ENCODE measurements at regions not wholly inside any gene's neighbourhood (a gene's known extent, or its start where the extent isn't known, plus 50 kb on each side); places are given as distances from the start of the nearest gene placed in this dataset.

DNA sequence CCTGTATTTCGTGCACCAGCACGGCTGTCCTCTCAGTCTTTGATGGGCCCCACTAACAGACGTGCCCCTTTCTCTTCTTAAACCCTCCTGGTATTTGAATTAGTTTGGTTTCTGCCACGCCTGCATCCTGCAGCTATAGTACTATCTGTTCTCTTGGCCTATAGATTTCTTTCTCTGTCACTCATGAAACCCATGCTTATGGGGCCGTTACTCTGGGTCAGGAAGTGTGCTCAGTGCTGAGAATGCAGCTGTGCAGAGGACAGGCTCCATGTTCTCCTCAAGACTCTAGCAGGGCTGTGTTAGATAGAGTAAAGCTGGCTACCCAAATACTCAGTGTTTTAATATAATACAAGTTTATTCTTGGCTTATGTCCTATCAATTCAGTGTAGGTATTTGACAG is 180.0 kb downstream of the INSIG2 start:
- no peak overlapping the region for H3K9ac ChIP-seq (ENCODE audit: low read length)
- H3K27ac ChIP-seq (ENCODE audit: low read depth, low read length), result no peak overlapping the region
- H3K4me3 ChIP-seq (ENCODE audit: low read length), result no peak overlapping the region
- H3K4me1 ChIP-seq (ENCODE audit: control insufficient read depth, insufficient read depth, low read length), result no peaks in the 10 kb centered on the region
- H3K27me3 ChIP-seq (ENCODE audit: control insufficient read depth, insufficient read depth, low read length), result no peaks in the 10 kb centered on the region
- H3K36me3 ChIP-seq (ENCODE audit: control insufficient read depth, insufficient read depth, low read length), result no peaks in the 10 kb centered on the region

- Histone ChIP-seq H3K36me3 (ENCODE audit: control insufficient read depth, insufficient read depth, low read length) (no peaks in the 10 kb centered on the region), H3K4me1 (ENCODE audit: control insufficient read depth, insufficient read depth, low read length) (no peaks in the 10 kb centered on the region), H3K27ac (ENCODE audit: low read depth, low read length) (no peak overlapping the region), H3K27me3 (ENCODE audit: control insufficient read depth, insufficient read depth, low read length) (no peaks in the 10 kb centered on the region), H3K4me3 (ENCODE audit: low read length) (no peak overlapping the region), H3K9ac (ENCODE audit: low read length) (no peak overlapping the region)
Measured at GRCh38 chr2:118265873-118266455, 177.7 kb downstream of the INSIG2 start.

GRCh38 chr2:118264232-118264990 is 176.1 kb downstream of the INSIG2 start:
- Histone ChIP-seq H3K27me3 (ENCODE audit: control insufficient read depth, insufficient read depth, low read length) (no peaks in the 10 kb centered on the region), H3K4me3 (ENCODE audit: low read length) (no peak overlapping the region)

GRCh38 chr2:118257696-118258095 is 169.4 kb downstream of the INSIG2 start:
- H3K9ac ChIP-seq (ENCODE audit: low read length), result no peak overlapping the region
- no peak overlapping the region for H3K4me3 ChIP-seq (ENCODE audit: low read length)
- H3K27me3 ChIP-seq (ENCODE audit: control insufficient read depth, insufficient read depth, low read length), result no peaks in the 10 kb centered on the region
- no peaks in the 10 kb centered on the region for H3K36me3 ChIP-seq (ENCODE audit: control insufficient read depth, insufficient read depth, low read length)
- no peaks in the 10 kb centered on the region for H3K4me1 ChIP-seq (ENCODE audit: control insufficient read depth, insufficient read depth, low read length)
- H3K27ac ChIP-seq (ENCODE audit: low read depth, low read length), result no peak overlapping the region

More at GRCh38 chr2:118264232-118264990, 176.1 kb downstream of the INSIG2 start:
- H3K27ac ChIP-seq (ENCODE audit: low read depth, low read length), result no peak overlapping the region
- no peaks in the 10 kb centered on the region for H3K36me3 ChIP-seq (ENCODE audit: control insufficient read depth, insufficient read depth, low read length)
- no peak overlapping the region for H3K9ac ChIP-seq (ENCODE audit: low read length)
- no peaks in the 10 kb centered on the region for H3K4me1 ChIP-seq (ENCODE audit: control insufficient read depth, insufficient read depth, low read length)

GRCh38 chr2:118255771-118256372 is 167.6 kb downstream of the INSIG2 start:
- H3K9ac ChIP-seq (ENCODE audit: low read length), result no peak overlapping the region
- H3K4me1 ChIP-seq (ENCODE audit: control insufficient read depth, insufficient read depth, low read length), result no peaks in the 10 kb centered on the region
- H3K4me3 ChIP-seq (ENCODE audit: low read length), result no peak overlapping the region
- no peak overlapping the region for H3K27ac ChIP-seq (ENCODE audit: low read depth, low read length)
- no peaks in the 10 kb centered on the region for H3K27me3 ChIP-seq (ENCODE audit: control insufficient read depth, insufficient read depth, low read length)
- H3K36me3 ChIP-seq (ENCODE audit: control insufficient read depth, insufficient read depth, low read length), result no peaks in the 10 kb centered on the region

DNA sequence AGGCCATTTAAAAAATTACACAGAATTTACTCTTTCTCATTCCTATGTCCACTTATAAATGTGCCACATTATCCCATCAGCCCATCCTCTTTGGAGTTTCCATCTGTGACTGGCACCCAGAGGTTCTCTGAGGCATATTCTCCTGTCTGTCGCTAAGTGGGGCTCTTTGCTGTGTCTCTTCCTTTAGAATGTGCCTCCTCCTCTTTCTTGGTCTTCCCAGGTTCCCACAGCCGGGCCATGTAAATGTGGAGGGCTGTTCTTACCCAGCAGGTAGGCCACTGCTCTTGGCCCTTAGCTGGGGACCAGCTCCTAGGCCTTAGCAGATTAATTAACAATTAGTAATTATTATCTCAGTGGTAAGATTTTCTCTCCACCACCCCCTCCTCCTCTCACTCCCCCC is 167.0 kb downstream of the INSIG2 start:
- H3K9ac ChIP-seq (ENCODE audit: low read length), result no peak overlapping the region
- H3K4me3 ChIP-seq (ENCODE audit: low read length), result no peak overlapping the region
- no peaks in the 10 kb centered on the region for H3K4me1 ChIP-seq (ENCODE audit: control insufficient read depth, insufficient read depth, low read length)
- no peaks in the 10 kb centered on the region for H3K27me3 ChIP-seq (ENCODE audit: control insufficient read depth, insufficient read depth, low read length)
- H3K27ac ChIP-seq (ENCODE audit: low read depth, low read length), result no peak overlapping the region
- H3K36me3 ChIP-seq (ENCODE audit: control insufficient read depth, insufficient read depth, low read length), result no peaks in the 10 kb centered on the region

GRCh38 chr2:118254116-118254515 is 165.8 kb downstream of the INSIG2 start:
- H3K9ac ChIP-seq (ENCODE audit: low read length), result no peak overlapping the region
- H3K27me3 ChIP-seq (ENCODE audit: control insufficient read depth, insufficient read depth, low read length), result no peaks in the 10 kb centered on the region
- H3K27ac ChIP-seq (ENCODE audit: low read depth, low read length), result no peak overlapping the region
- no peaks in the 10 kb centered on the region for H3K36me3 ChIP-seq (ENCODE audit: control insufficient read depth, insufficient read depth, low read length)
- no peak overlapping the region for H3K4me3 ChIP-seq (ENCODE audit: low read length)
- no peaks in the 10 kb centered on the region for H3K4me1 ChIP-seq (ENCODE audit: control insufficient read depth, insufficient read depth, low read length)

DNA sequence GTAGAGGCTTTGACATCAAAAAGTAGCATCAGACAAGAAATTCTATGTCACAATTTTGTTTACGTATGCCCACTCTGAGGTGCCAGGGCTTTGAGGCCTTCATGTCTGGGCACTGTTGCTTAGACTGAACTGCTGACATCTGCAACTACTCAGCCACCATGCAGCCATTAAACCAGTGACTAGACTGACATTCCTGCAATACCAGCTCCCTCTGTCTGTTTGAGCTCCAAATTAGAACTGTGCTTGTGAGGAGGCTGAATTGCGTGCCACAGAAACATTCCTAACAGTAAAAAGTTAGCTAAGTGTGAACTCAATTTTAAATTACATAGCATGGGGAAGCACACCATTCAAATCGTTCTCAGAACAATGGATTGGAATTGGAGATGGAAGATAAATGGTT is 163.2 kb downstream of the INSIG2 start:
- Histone ChIP-seq H3K4me1 (ENCODE audit: control insufficient read depth, insufficient read depth, low read length) (no peaks in the 10 kb centered on the region), H3K4me3 (ENCODE audit: low read length) (no peak overlapping the region), H3K9ac (ENCODE audit: low read length) (no peak overlapping the region), H3K27me3 (ENCODE audit: control insufficient read depth, insufficient read depth, low read length) (no peaks in the 10 kb centered on the region), H3K27ac (ENCODE audit: low read depth, low read length) (no peak overlapping the region), H3K36me3 (ENCODE audit: control insufficient read depth, insufficient read depth, low read length) (no peaks in the 10 kb centered on the region)

DNA sequence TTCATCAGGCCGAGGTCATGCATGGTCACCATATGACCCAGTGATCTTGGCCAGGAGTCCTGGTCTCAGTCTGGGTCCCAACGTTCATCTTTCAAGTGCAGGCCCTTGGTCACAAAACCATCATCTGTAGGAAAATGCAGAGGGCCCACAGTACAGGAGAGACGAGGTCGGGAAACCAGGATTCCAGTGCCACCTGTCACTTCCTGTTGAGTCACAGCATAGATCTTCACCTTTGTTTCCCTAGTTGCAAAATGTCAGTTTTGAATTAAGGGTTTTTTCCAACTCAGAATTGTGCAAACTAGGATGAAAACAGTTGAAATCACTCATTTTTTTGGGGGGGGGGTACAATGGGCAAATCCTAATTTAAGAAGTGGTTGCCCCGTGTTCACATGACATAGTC is 162.2 kb downstream of the INSIG2 start:
- Histone ChIP-seq H3K9ac (ENCODE audit: low read length) (no peak overlapping the region), H3K4me1 (ENCODE audit: control insufficient read depth, insufficient read depth, low read length) (no peaks in the 10 kb centered on the region), H3K27ac (ENCODE audit: low read depth, low read length) (no peak overlapping the region), H3K27me3 (ENCODE audit: control insufficient read depth, insufficient read depth, low read length) (no peaks in the 10 kb centered on the region), H3K4me3 (ENCODE audit: low read length) (no peak overlapping the region), H3K36me3 (ENCODE audit: control insufficient read depth, insufficient read depth, low read length) (no peaks in the 10 kb centered on the region)

- Histone ChIP-seq H3K9ac (ENCODE audit: low read length) (no peak overlapping the region), H3K4me3 (ENCODE audit: low read length) (no peak overlapping the region), H3K4me1 (ENCODE audit: control insufficient read depth, insufficient read depth, low read length) (no peaks in the 10 kb centered on the region), H3K36me3 (ENCODE audit: control insufficient read depth, insufficient read depth, low read length) (no peaks in the 10 kb centered on the region), H3K27me3 (ENCODE audit: control insufficient read depth, insufficient read depth, low read length) (no peaks in the 10 kb centered on the region), H3K27ac (ENCODE audit: low read depth, low read length) (no peak overlapping the region)
Measured at GRCh38 chr2:118250001-118250400, 161.7 kb downstream of the INSIG2 start.

DNA sequence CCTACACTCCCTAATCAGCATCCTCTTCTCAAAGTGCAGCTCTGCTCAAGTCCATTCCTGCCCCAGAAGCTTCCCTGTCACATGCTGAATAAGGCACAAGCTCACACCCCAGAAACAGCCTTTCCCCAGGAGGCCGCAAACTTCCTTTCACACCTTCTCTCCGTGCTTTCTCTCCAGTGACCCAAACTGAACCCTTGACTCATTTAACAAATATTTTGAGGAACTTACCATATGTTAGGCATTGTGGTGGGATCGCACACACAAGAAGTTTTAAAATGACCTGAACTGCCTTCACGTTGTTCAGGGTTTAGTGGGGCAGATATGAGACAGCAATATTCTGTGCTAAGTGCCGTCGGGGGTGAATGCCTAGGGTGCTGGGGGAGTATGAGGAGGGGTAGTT is 161.3 kb downstream of the INSIG2 start:
- H3K27me3 ChIP-seq (ENCODE audit: control insufficient read depth, insufficient read depth, low read length), result no peaks in the 10 kb centered on the region
- no peak overlapping the region for H3K4me3 ChIP-seq (ENCODE audit: low read length)
- H3K4me1 ChIP-seq (ENCODE audit: control insufficient read depth, insufficient read depth, low read length), result no peaks in the 10 kb centered on the region
- no peak overlapping the region for H3K9ac ChIP-seq (ENCODE audit: low read length)
- H3K27ac ChIP-seq (ENCODE audit: low read depth, low read length), result no peak overlapping the region
- no peaks in the 10 kb centered on the region for H3K36me3 ChIP-seq (ENCODE audit: control insufficient read depth, insufficient read depth, low read length)

GRCh38 chr2:118246726-118247125 is 158.5 kb downstream of the INSIG2 start:
- H3K4me3 ChIP-seq (ENCODE audit: low read length), result no peak overlapping the region
- no peaks in the 10 kb centered on the region for H3K36me3 ChIP-seq (ENCODE audit: control insufficient read depth, insufficient read depth, low read length)
- H3K27ac ChIP-seq (ENCODE audit: low read depth, low read length), result no peak overlapping the region
- H3K4me1 ChIP-seq (ENCODE audit: control insufficient read depth, insufficient read depth, low read length), result no peaks in the 10 kb centered on the region
- H3K27me3 ChIP-seq (ENCODE audit: control insufficient read depth, insufficient read depth, low read length), result no peaks in the 10 kb centered on the region
- no peak overlapping the region for H3K9ac ChIP-seq (ENCODE audit: low read length)

DNA sequence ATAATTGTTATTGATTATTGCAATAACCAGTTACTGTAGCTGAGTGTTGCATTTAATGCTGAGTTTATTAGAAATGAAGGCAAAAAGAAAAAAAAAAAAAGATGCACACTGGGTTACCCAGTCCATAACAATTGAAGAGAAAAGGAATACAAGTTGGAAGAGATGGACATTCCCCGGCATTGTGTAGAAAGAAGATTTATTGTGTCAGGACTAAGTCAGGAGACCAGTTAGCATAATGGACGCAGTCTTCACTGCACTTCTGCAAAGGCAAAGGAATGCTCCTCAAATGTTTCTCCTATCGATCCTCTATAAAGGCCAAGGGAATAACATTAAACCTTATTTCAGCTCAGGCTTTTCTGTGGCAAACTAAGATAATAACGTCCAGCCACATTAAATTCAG is 157.8 kb downstream of the INSIG2 start:
- no peak overlapping the region for H3K27ac ChIP-seq (ENCODE audit: low read depth, low read length)
- H3K27me3 ChIP-seq (ENCODE audit: control insufficient read depth, insufficient read depth, low read length), result no peaks in the 10 kb centered on the region
- H3K4me3 ChIP-seq (ENCODE audit: low read length), result no peak overlapping the region
- H3K4me1 ChIP-seq (ENCODE audit: control insufficient read depth, insufficient read depth, low read length), result no peaks in the 10 kb centered on the region
- H3K36me3 ChIP-seq (ENCODE audit: control insufficient read depth, insufficient read depth, low read length), result no peaks in the 10 kb centered on the region
- H3K9ac ChIP-seq (ENCODE audit: low read length), result no peak overlapping the region

Data from rectal smooth muscle tissue (tissue), 1 donor.